ENCODE measurements at regions not wholly inside any gene's neighbourhood (a gene's known extent, or its start where the extent isn't known, plus 50 kb on each side); places are given as distances from the start of the nearest gene placed in this dataset.
"Not testable (repeated sequence)": the region's sequence is repeated elsewhere in the genome, so short reads cannot be mapped to it uniquely, and the experiment has no call there.

- H4K20me1 ChIP-seq (ENCODE audit: insufficient read depth, poor library complexity, severe bottlenecking): no peaks in the 10 kb centered on the region
- H2AFZ ChIP-seq: no peak overlapping the region
- no peaks in the 10 kb centered on the region for H3K9me2 ChIP-seq (replicated peaks; ENCODE audit: insufficient read depth)
- H3K36me3 ChIP-seq (replicated peaks; ENCODE audit: insufficient read depth, low read depth): no peaks in the 10 kb centered on the region
- H3K4me1 ChIP-seq (ENCODE audit: insufficient read depth): no peaks in the 10 kb centered on the region
- WGBS (ENCODE audit: low lambda C conversion rate, missing lambda C conversion rate): 97% methylated on average over 2 of the region's 2 CpGs
- DNase-seq (ENCODE audit: low spot score): no peak
- H3K27ac ChIP-seq: no peak overlapping the region
- no peak overlapping the region for H3K4me2 ChIP-seq
- no peaks in the 10 kb centered on the region for H3K9me3 ChIP-seq (ENCODE audit: low read depth)
- TF ChIP-seq EZH2phosphoT487 (IDR thresholded peaks at IDR 0.05; ENCODE audit: low read depth, severe bottlenecking, unreplicated experiment) (no peak), CTCF (IDR thresholded peaks at IDR 0.05; ENCODE audit: poor library complexity) (no peak), EZH2 (IDR thresholded peaks at IDR 0.05; ENCODE audit: borderline replicate concordance) (no peak)
- no peak overlapping the region for H3K4me3 ChIP-seq
- no peaks in the 10 kb centered on the region for H3K79me2 ChIP-seq
- no peaks in the 10 kb centered on the region for H3K27me3 ChIP-seq
Measured at GRCh38 chr2:57217013-57217412, 829.6 kb upstream of the VRK2 start.

- 69% methylated on average over 2 of the region's 2 CpGs for WGBS (ENCODE audit: low lambda C conversion rate, missing lambda C conversion rate)
- H3K79me2 ChIP-seq: no peaks in the 10 kb centered on the region
- no peaks in the 10 kb centered on the region for H3K9me3 ChIP-seq (ENCODE audit: low read depth)
- H3K36me3 ChIP-seq (replicated peaks; ENCODE audit: insufficient read depth, low read depth): no peaks in the 10 kb centered on the region
- no peaks in the 10 kb centered on the region for H4K20me1 ChIP-seq (ENCODE audit: insufficient read depth, poor library complexity, severe bottlenecking)
- no peak overlapping the region for H3K4me2 ChIP-seq
- no peaks in the 10 kb centered on the region for H3K27me3 ChIP-seq
- DNase-seq (ENCODE audit: low spot score): no peak
- TF ChIP-seq EZH2phosphoT487 (IDR thresholded peaks at IDR 0.05; ENCODE audit: low read depth, severe bottlenecking, unreplicated experiment): no peak
- TF ChIP-seq CTCF (IDR thresholded peaks at IDR 0.05; ENCODE audit: poor library complexity): no peak
- no peak for TF ChIP-seq EZH2 (IDR thresholded peaks at IDR 0.05; ENCODE audit: borderline replicate concordance)
- H2AFZ ChIP-seq: no peak overlapping the region
- no peak overlapping the region for H3K4me3 ChIP-seq
- no peaks in the 10 kb centered on the region for H3K9me2 ChIP-seq (replicated peaks; ENCODE audit: insufficient read depth)
- H3K4me1 ChIP-seq (ENCODE audit: insufficient read depth): no peaks in the 10 kb centered on the region
- no peak overlapping the region for H3K27ac ChIP-seq
Measured at GRCh38 chr2:57218206-57218605, 828.4 kb upstream of the VRK2 start.

- not testable (repeated sequence) for H3K27ac ChIP-seq; H4K20me1 ChIP-seq (ENCODE audit: insufficient read depth, poor library complexity, severe bottlenecking); H3K27me3 ChIP-seq; H3K4me2 ChIP-seq; H3K4me3 ChIP-seq; H3K4me1 ChIP-seq (ENCODE audit: insufficient read depth); H3K9me2 ChIP-seq (replicated peaks; ENCODE audit: insufficient read depth); H2AFZ ChIP-seq; H3K9me3 ChIP-seq (ENCODE audit: low read depth); H3K79me2 ChIP-seq; H3K36me3 ChIP-seq (replicated peaks; ENCODE audit: insufficient read depth, low read depth); DNase-seq (ENCODE audit: low spot score)
- 94% methylated on average over 12 of the region's 12 CpGs for WGBS (ENCODE audit: low lambda C conversion rate, missing lambda C conversion rate)
Measured at GRCh38 chr2:57229706-57230105, 816.9 kb upstream of the VRK2 start.

- H2AFZ ChIP-seq; H3K9me3 ChIP-seq (ENCODE audit: low read depth); H3K4me1 ChIP-seq (ENCODE audit: insufficient read depth); H3K9me2 ChIP-seq (replicated peaks; ENCODE audit: insufficient read depth); H3K79me2 ChIP-seq; H3K4me2 ChIP-seq; H3K27me3 ChIP-seq; H4K20me1 ChIP-seq (ENCODE audit: insufficient read depth, poor library complexity, severe bottlenecking); H3K36me3 ChIP-seq (replicated peaks; ENCODE audit: insufficient read depth, low read depth); DNase-seq (ENCODE audit: low spot score); H3K4me3 ChIP-seq; H3K27ac ChIP-seq: not testable (repeated sequence)
- 93% methylated on average over 9 of the region's 9 CpGs for WGBS (ENCODE audit: low lambda C conversion rate, missing lambda C conversion rate)
Measured at GRCh38 chr2:57232341-57232740, 814.3 kb upstream of the VRK2 start.

- H3K9me2 ChIP-seq (replicated peaks; ENCODE audit: insufficient read depth); H4K20me1 ChIP-seq (ENCODE audit: insufficient read depth, poor library complexity, severe bottlenecking); H3K27ac ChIP-seq; H3K4me3 ChIP-seq; DNase-seq (ENCODE audit: low spot score); H3K36me3 ChIP-seq (replicated peaks; ENCODE audit: insufficient read depth, low read depth); H3K9me3 ChIP-seq (ENCODE audit: low read depth); H3K4me1 ChIP-seq (ENCODE audit: insufficient read depth); H3K79me2 ChIP-seq; H3K27me3 ChIP-seq; H2AFZ ChIP-seq; H3K4me2 ChIP-seq: not testable (repeated sequence)
- 70% methylated on average over 3 of the region's 3 CpGs for WGBS (ENCODE audit: low lambda C conversion rate, missing lambda C conversion rate)
Measured at GRCh38 chr2:57251495-57251894, 795.1 kb upstream of the VRK2 start.

GRCh38 chr2:57276408-57276807 lies 770.2 kb upstream of the VRK2 start:
- not testable (repeated sequence) for H4K20me1 ChIP-seq (ENCODE audit: insufficient read depth, poor library complexity, severe bottlenecking); H3K9me3 ChIP-seq (ENCODE audit: low read depth)
- WGBS (ENCODE audit: low lambda C conversion rate, missing lambda C conversion rate): 89% methylated on average over 9 of the region's 9 CpGs

More at GRCh38 chr2:57276408-57276807, 770.2 kb upstream of the VRK2 start:
- H3K9me2 ChIP-seq (replicated peaks; ENCODE audit: insufficient read depth); H3K4me2 ChIP-seq; H3K4me3 ChIP-seq; H2AFZ ChIP-seq; H3K36me3 ChIP-seq (replicated peaks; ENCODE audit: insufficient read depth, low read depth); H3K27me3 ChIP-seq; H3K79me2 ChIP-seq; H3K27ac ChIP-seq; DNase-seq (ENCODE audit: low spot score); H3K4me1 ChIP-seq (ENCODE audit: insufficient read depth): not testable (repeated sequence)

Data from hepatocyte (in vitro differentiated cells).